Sigmoid colon (tissue), 4 donors: ENCODE measurements at regions not wholly inside any gene's neighbourhood (a gene's known extent, or its start where the extent isn't known, plus 50 kb on each side); places are given as distances from the start of the nearest gene placed in this dataset.

Source experiments
- CTCF ChIP-seq, 4 experiments: fragments of 450-650 bp in 3 of 4; fragments of 200-600 bp in 1 of 4; IDR thresholded peaks; one replicate each; pipeline ENCODE4 v1.5.1; 2016 to 2019; ENCODE audit warnings: antibody characterized with exemption in 4 of 4, mild to moderate bottlenecking in 3 of 4, moderate library complexity in 2 of 4
- EP300 ChIP-seq, 4 donors: sonication (generic); formaldehyde crosslinking; IDR thresholded peaks; one replicate each; pipeline ENCODE4 v1.6.1; 2017; ENCODE audit warnings: antibody characterized with exemption in 4 of 4

GRCh38 chr5:82640916-82641315 lies 362.8 kb upstream of the RPS23 start:
- TF ChIP-seq EP300 (IDR thresholded peaks at IDR 0.05) (no peak), CTCF (IDR thresholded peaks at IDR 0.05) (no peak)
